NCI-H2196 treated with DMSO at 0.1 percent for 48 hours (cell line): ENCODE measurements at regions not wholly inside any gene's neighbourhood (a gene's known extent, or its start where the extent isn't known, plus 50 kb on each side); places are given as distances from the start of the nearest gene placed in this dataset.
"Not testable (repeated sequence)": the region's sequence is repeated elsewhere in the genome, so short reads cannot be mapped to it uniquely, and the experiment has no call there.

ENCODE experiments used
- DNase-seq: peaks from one replicate; lab custom pipeline; 2025; ENCODE audit not compliant: unreplicated experiment; lab: John Stamatoyannopoulos, UW

GRCh38 chr9:110114086-110114858 is 93.7 kb downstream of the C9orf152 start:
- no peak for DNase-seq

GRCh38 chr9:110114859-110115201 is 93.1 kb downstream of the C9orf152 start:
- DNase-seq = no peak

- DNase-seq = no peak
These were observed 92.6 kb downstream of the C9orf152 start for GRCh38 chr9:110115341-110115820.

- DNase-seq = no peak
These were observed 92.0 kb downstream of the C9orf152 start for GRCh38 chr9:110115826-110116542.

- no peak for DNase-seq
These were observed 91.4 kb downstream of the C9orf152 start for GRCh38 chr9:110116543-110116885.

- no peak for DNase-seq
These were observed 86.8 kb downstream of the C9orf152 start for GRCh38 chr9:110121170-110121569.

GRCh38 chr9:110123341-110124095 is 84.4 kb downstream of the C9orf152 start:
- DNase-seq = no peak

- DNase-seq = no peak
These were observed 83.5 kb downstream of the C9orf152 start for GRCh38 chr9:110124439-110124838.

GRCh38 chr9:110125207-110125751 is 82.7 kb downstream of the C9orf152 start:
- no peak for DNase-seq

- no peak for DNase-seq
These were observed 82.1 kb downstream of the C9orf152 start for GRCh38 chr9:110125763-110126351.

GRCh38 chr9:110126499-110126941 is 81.4 kb downstream of the C9orf152 start:
- no peak for DNase-seq

- no peak for DNase-seq
These were observed 80.7 kb downstream of the C9orf152 start for GRCh38 chr9:110126986-110127864.

- DNase-seq = no peak
These were observed 79.2 kb downstream of the C9orf152 start for GRCh38 chr9:110128664-110129329.

GRCh38 chr9:110129425-110129824 is 78.5 kb downstream of the C9orf152 start:
- no peak for DNase-seq

GRCh38 chr9:110130211-110130610 is 77.7 kb downstream of the C9orf152 start:
- DNase-seq = no peak

GRCh38 chr9:110130791-110131416 is 77.1 kb downstream of the C9orf152 start:
- no peak for DNase-seq

- DNase-seq = no peak
These were observed 76.5 kb downstream of the C9orf152 start for GRCh38 chr9:110131499-110131898.

- DNase-seq = not testable (repeated sequence)
These were observed 75.4 kb downstream of the C9orf152 start for GRCh38 chr9:110132531-110132930.

- no peak for DNase-seq
These were observed 74.9 kb downstream of the C9orf152 start for GRCh38 chr9:110133059-110133458.
